Dendritic cell treated with granulocyte-macrophage colony-stimulating factor and Interleukin-4, amounts not matched to agents 40 ng/mL and 50 ng/mL, for 4 days (primary cell): ENCODE measurements at regions not wholly inside any gene's neighbourhood (a gene's known extent, or its start where the extent isn't known, plus 50 kb on each side); places are given as distances from the start of the nearest gene placed in this dataset.

Experiments
- H3K27ac Mint-ChIP-seq: one replicate; pipeline ENCODE4 v1.8.0; 2022; ENCODE audit warnings: mild to moderate bottlenecking, mixed read lengths
- H3K27me3 Mint-ChIP-seq: one replicate; pipeline ENCODE4 v1.8.0; 2022; ENCODE audit warnings: mild to moderate bottlenecking, mixed read lengths
- H3K36me3 Mint-ChIP-seq: one replicate; pipeline ENCODE4 v1.8.0; 2022; ENCODE audit warnings: low read depth, mixed read lengths
- H3K4me1 Mint-ChIP-seq: one replicate; pipeline ENCODE4 v1.8.0; 2022; ENCODE audit warnings: low read depth, mixed read lengths
- H3K4me3 Mint-ChIP-seq: one replicate; pipeline ENCODE4 v1.8.0; 2022; ENCODE audit warnings: mild to moderate bottlenecking, moderate library complexity, mixed read lengths
- H3K9me3 Mint-ChIP-seq: one replicate; pipeline ENCODE4 v1.8.0; 2022; ENCODE audit warnings: mixed read lengths
- intact Hi-C: fragments of 100-400 bp; cut with micrococcal nuclease; formaldehyde crosslinking; loops from one replicate; pipeline ENCODE4 v1.15.0; 2022

GRCh38 chr2:128544321-128545037, 225.8 kb upstream of the HS6ST1 start:
- Mint-ChIP-seq H3K27ac (no peak overlapping the region), H3K36me3 (no peaks in the 10 kb centered on the region), H3K9me3 (peaks cover 14% of the 10 kb centered on the region), H3K27me3 (no peaks in the 10 kb centered on the region), H3K4me3 (no peak overlapping the region), H3K4me1 (no peaks in the 10 kb centered on the region)
- intact Hi-C loops = no loop called here

GRCh38 chr2:128545085-128545484, 226.4 kb upstream of the HS6ST1 start:
- Mint-ChIP-seq H3K27me3 (no peaks in the 10 kb centered on the region), H3K4me1 (no peaks in the 10 kb centered on the region)

GRCh38 chr2:128545829-128546228, 227.2 kb upstream of the HS6ST1 start:
- Mint-ChIP-seq H3K27ac (no peak overlapping the region), H3K4me1 (no peaks in the 10 kb centered on the region), H3K9me3 (peaks cover 14% of the 10 kb centered on the region), H3K4me3 (no peak overlapping the region), H3K36me3 (no peaks in the 10 kb centered on the region), H3K27me3 (no peaks in the 10 kb centered on the region)
- intact Hi-C loops = no loop called here

More at GRCh38 chr2:128545085-128545484, 226.4 kb upstream of the HS6ST1 start:
- Mint-ChIP-seq H3K27ac (no peak overlapping the region), H3K36me3 (no peaks in the 10 kb centered on the region), H3K4me3 (no peak overlapping the region), H3K9me3 (peaks cover 14% of the 10 kb centered on the region)
- intact Hi-C loops = no loop called here

GRCh38 chr2:128547667-128548066, 229.0 kb upstream of the HS6ST1 start:
- Mint-ChIP-seq H3K36me3 (no peaks in the 10 kb centered on the region), H3K9me3 (peaks cover 14% of the 10 kb centered on the region), H3K4me3 (no peak overlapping the region), H3K27ac (no peak overlapping the region), H3K27me3 (peaks cover 2% of the 10 kb centered on the region), H3K4me1 (no peaks in the 10 kb centered on the region)
- intact Hi-C loops = no loop called here

- intact Hi-C loops = no loop called here
- no peaks in the 10 kb centered on the region for H3K4me1 Mint-ChIP-seq
- no peak overlapping the region for H3K27ac Mint-ChIP-seq
- H3K9me3 Mint-ChIP-seq = peaks cover 14% of the 10 kb centered on the region
- no peak overlapping the region for H3K4me3 Mint-ChIP-seq
- peaks cover 2% of the 10 kb centered on the region for H3K27me3 Mint-ChIP-seq
- H3K36me3 Mint-ChIP-seq = no peaks in the 10 kb centered on the region
These were observed 229.8 kb upstream of the HS6ST1 start for GRCh38 chr2:128548461-128548891.

- H3K4me1 Mint-ChIP-seq = no peaks in the 10 kb centered on the region
- peaks cover 14% of the 10 kb centered on the region for H3K9me3 Mint-ChIP-seq
- intact Hi-C loops = no loop called here
- peaks cover 2% of the 10 kb centered on the region for H3K27me3 Mint-ChIP-seq
- H3K36me3 Mint-ChIP-seq = no peaks in the 10 kb centered on the region
- H3K27ac Mint-ChIP-seq = no peak overlapping the region
- no peak overlapping the region for H3K4me3 Mint-ChIP-seq
These were observed 230.4 kb upstream of the HS6ST1 start for GRCh38 chr2:128549094-128549493.

GRCh38 chr2:128549646-128550260, 231.1 kb upstream of the HS6ST1 start:
- Mint-ChIP-seq H3K27me3 (peaks cover 2% of the 10 kb centered on the region), H3K27ac (no peak overlapping the region), H3K4me3 (no peak overlapping the region), H3K4me1 (no peaks in the 10 kb centered on the region), H3K36me3 (no peaks in the 10 kb centered on the region), H3K9me3 (peaks cover 14% of the 10 kb centered on the region)
- intact Hi-C loops = no loop called here

- peaks cover 2% of the 10 kb centered on the region for H3K27me3 Mint-ChIP-seq
- no peak overlapping the region for H3K4me3 Mint-ChIP-seq
- no peak overlapping the region for H3K27ac Mint-ChIP-seq
- no peaks in the 10 kb centered on the region for H3K4me1 Mint-ChIP-seq
- peaks cover 14% of the 10 kb centered on the region for H3K9me3 Mint-ChIP-seq
- intact Hi-C loops = no loop called here
- no peaks in the 10 kb centered on the region for H3K36me3 Mint-ChIP-seq
These were observed 231.7 kb upstream of the HS6ST1 start for GRCh38 chr2:128550389-128550788.

GRCh38 chr2:128550801-128551416, 232.2 kb upstream of the HS6ST1 start:
- Mint-ChIP-seq H3K4me3 (no peak overlapping the region), H3K27ac (no peak overlapping the region), H3K36me3 (no peaks in the 10 kb centered on the region), H3K27me3 (peaks cover 3% of the 10 kb centered on the region), H3K9me3 (peaks cover 14% of the 10 kb centered on the region), H3K4me1 (peaks cover 3% of the 10 kb centered on the region)
- intact Hi-C loops = no loop called here

GRCh38 chr2:128551435-128551834, 232.8 kb upstream of the HS6ST1 start:
- peaks cover 9% of the 10 kb centered on the region for H3K9me3 Mint-ChIP-seq

GRCh38 chr2:128552141-128552805, 233.6 kb upstream of the HS6ST1 start:
- intact Hi-C loops = no loop called here
- Mint-ChIP-seq H3K4me1 (peaks cover 6% of the 10 kb centered on the region), H3K9me3 (peaks cover 1% of the 10 kb centered on the region), H3K36me3 (no peaks in the 10 kb centered on the region), H3K27ac (no peak overlapping the region), H3K27me3 (peaks cover 3% of the 10 kb centered on the region), H3K4me3 (no peak overlapping the region)

More at GRCh38 chr2:128551435-128551834, 232.8 kb upstream of the HS6ST1 start:
- Mint-ChIP-seq H3K4me1 (peaks cover 6% of the 10 kb centered on the region), H3K27ac (no peak overlapping the region), H3K27me3 (peaks cover 3% of the 10 kb centered on the region), H3K36me3 (no peaks in the 10 kb centered on the region), H3K4me3 (no peak overlapping the region)
- intact Hi-C loops = no loop called here

- H3K9me3 Mint-ChIP-seq = no peaks in the 10 kb centered on the region
- H3K27ac Mint-ChIP-seq = no peak overlapping the region
- H3K4me1 Mint-ChIP-seq = peaks cover 10% of the 10 kb centered on the region
- peaks cover 3% of the 10 kb centered on the region for H3K27me3 Mint-ChIP-seq
- H3K4me3 Mint-ChIP-seq = no peak overlapping the region
- H3K36me3 Mint-ChIP-seq = no peaks in the 10 kb centered on the region
- intact Hi-C loops = no loop called here
These were observed 234.3 kb upstream of the HS6ST1 start for GRCh38 chr2:128552806-128553551.

GRCh38 chr2:128554151-128554769, 235.6 kb upstream of the HS6ST1 start:
- Mint-ChIP-seq H3K4me1 (peaks cover 19% of the 10 kb centered on the region), H3K27ac (no peak overlapping the region)
- intact Hi-C loops = no loop called here

More at GRCh38 chr2:128554151-128554769, 235.6 kb upstream of the HS6ST1 start:
- Mint-ChIP-seq H3K4me3 (no peak overlapping the region), H3K36me3 (no peaks in the 10 kb centered on the region), H3K27me3 (peaks cover 3% of the 10 kb centered on the region), H3K9me3 (no peaks in the 10 kb centered on the region)
